WTC11 (cell line): ENCODE measurements at regions not wholly inside any gene's neighbourhood (a gene's known extent, or its start where the extent isn't known, plus 50 kb on each side); places are given as distances from the start of the nearest gene placed in this dataset.

Experiments used
- ATF1 ChIP-seq: sonication (generic); formaldehyde crosslinking; IDR thresholded peaks from 2 replicates; pipeline ENCODE4 v1.8.1; 2023; ENCODE audit warnings: mild to moderate bottlenecking, moderate library complexity, missing genetic modification reagents
- CREB1 ChIP-seq: sonication (generic); formaldehyde crosslinking; IDR thresholded peaks from 2 replicates; pipeline ENCODE4 v1.8.0; 2023; ENCODE audit warnings: mild to moderate bottlenecking, missing genetic modification reagents
- CTCF ChIP-seq: fragments of 200-600 bp; IDR thresholded peaks from 2 replicates; pipeline ENCODE4 v1.8.0; 2022; ENCODE audit warnings: antibody characterized with exemption
- ELF4 ChIP-seq: sonication (generic); formaldehyde crosslinking; IDR thresholded peaks from 2 replicates; pipeline ENCODE4 v1.8.1; 2022; ENCODE audit warnings: low read depth, mild to moderate bottlenecking, moderate library complexity, missing genetic modification reagents
- JAZF1 ChIP-seq: fragments of 250-450 bp; sonication (Bioruptor Pico); IDR thresholded peaks from 2 replicates; pipeline ENCODE4 v1.9.0; 2021; ENCODE audit warnings: moderate library complexity, mild to moderate bottlenecking, inconsistent platforms
- MAX ChIP-seq: sonication (generic); formaldehyde crosslinking; IDR thresholded peaks from 2 replicates; pipeline ENCODE4 v1.8.0; 2022; ENCODE audit warnings: mild to moderate bottlenecking, missing genetic modification reagents
- NFYB ChIP-seq: sonication (generic); formaldehyde crosslinking; conservative IDR thresholded peaks from 2 replicates; pipeline ENCODE4 v1.8.0; 2022; ENCODE audit warnings: low read depth, missing genetic modification reagents
- SOX15 ChIP-seq: fragments of 250-450 bp; sonication (Bioruptor Pico); IDR thresholded peaks from 2 replicates; pipeline ENCODE4 v1.9.0; 2021; ENCODE audit warnings: mild to moderate bottlenecking
- STAT6 ChIP-seq: sonication (generic); formaldehyde crosslinking; conservative IDR thresholded peaks from 2 replicates; pipeline ENCODE4 v1.8.1; 2023; ENCODE audit warnings: mild to moderate bottlenecking, low read depth, missing genetic modification reagents, moderate library complexity
- TEAD1 ChIP-seq: sonication (generic); formaldehyde crosslinking; IDR thresholded peaks from 2 replicates; pipeline ENCODE4 v1.8.0; 2022; ENCODE audit warnings: mild to moderate bottlenecking, missing genetic modification reagents
- TP53 ChIP-seq: sonication (generic); formaldehyde crosslinking; IDR thresholded peaks from 2 replicates; pipeline ENCODE4 v1.8.1; 2023; ENCODE audit warnings: mild to moderate bottlenecking, missing genetic modification reagents
- USF1 ChIP-seq: sonication (generic); formaldehyde crosslinking; IDR thresholded peaks from 2 replicates; pipeline ENCODE4 v1.8.0; 2022; ENCODE audit warnings: mild to moderate bottlenecking, missing genetic modification reagents

GRCh38 chr6:100194535-100194934 lies 200.5 kb upstream of the MCHR2 start:
- TF ChIP-seq ELF4 (CRISPR knock-in tag) (no peak), TP53 (CRISPR knock-in tag) (no peak), CTCF (no peak), MAX (CRISPR knock-in tag) (no peak), STAT6 (CRISPR knock-in tag) (no peak), TEAD1 (no peak), SOX15 (CRISPR knock-in tag) (no peak), JAZF1 (CRISPR knock-in tag) (no peak), NFYB (CRISPR knock-in tag) (no peak), ATF1 (CRISPR knock-in tag) (no peak), CREB1 (CRISPR knock-in tag) (no peak), USF1 (CRISPR knock-in tag) (no peak)
